GM19240 (cell line): ENCODE measurements at regions not wholly inside any gene's neighbourhood (a gene's known extent, or its start where the extent isn't known, plus 50 kb on each side); places are given as distances from the start of the nearest gene placed in this dataset.

Experiments used
- DNase-seq: peaks from one replicate; pipeline ENCODE4 v3.0.0; 2011; ENCODE audit warnings: low spot score; ENCODE audit not compliant: insufficient read length

DNA sequence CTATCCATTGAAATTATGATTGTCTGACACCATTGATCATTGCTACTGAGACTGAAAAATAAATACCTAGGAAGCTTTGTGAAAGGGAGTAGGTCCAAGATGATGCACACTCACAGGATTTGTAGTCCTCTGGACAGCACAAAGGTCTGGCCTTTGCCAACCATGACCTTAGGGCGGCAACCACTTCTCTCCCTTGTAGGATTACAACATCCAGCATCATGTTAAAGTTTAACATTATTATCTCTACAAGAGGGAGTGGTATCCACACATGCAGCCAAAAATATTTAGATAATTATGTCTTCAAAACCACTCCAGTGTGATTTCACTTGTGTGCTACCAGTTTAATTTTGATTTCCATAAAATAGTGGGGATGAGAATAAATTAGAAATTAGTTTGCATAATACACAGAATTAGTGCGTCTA, 51.1 kb upstream of the NHSL1 start:
- no peak for DNase-seq

DNA sequence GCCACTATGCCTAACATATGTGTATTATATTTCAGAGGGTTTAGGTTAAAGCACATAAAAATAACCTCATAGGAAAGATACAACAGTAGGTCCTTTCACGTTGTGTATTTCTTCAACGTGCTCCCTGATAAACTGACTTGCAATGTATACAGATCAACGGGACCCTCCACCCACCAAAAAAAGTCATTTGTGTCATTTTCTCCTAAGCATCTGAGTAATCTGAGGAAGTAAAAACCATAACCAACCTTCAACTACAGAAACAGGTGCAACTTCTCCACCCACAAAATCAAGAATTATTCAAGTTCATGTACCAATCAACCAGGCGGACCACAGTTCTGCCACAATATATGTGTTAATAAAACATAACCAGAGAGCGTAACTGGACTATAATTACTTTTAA, 54.9 kb upstream of the NHSL1 start:
- DNase-seq, result no peak

DNA sequence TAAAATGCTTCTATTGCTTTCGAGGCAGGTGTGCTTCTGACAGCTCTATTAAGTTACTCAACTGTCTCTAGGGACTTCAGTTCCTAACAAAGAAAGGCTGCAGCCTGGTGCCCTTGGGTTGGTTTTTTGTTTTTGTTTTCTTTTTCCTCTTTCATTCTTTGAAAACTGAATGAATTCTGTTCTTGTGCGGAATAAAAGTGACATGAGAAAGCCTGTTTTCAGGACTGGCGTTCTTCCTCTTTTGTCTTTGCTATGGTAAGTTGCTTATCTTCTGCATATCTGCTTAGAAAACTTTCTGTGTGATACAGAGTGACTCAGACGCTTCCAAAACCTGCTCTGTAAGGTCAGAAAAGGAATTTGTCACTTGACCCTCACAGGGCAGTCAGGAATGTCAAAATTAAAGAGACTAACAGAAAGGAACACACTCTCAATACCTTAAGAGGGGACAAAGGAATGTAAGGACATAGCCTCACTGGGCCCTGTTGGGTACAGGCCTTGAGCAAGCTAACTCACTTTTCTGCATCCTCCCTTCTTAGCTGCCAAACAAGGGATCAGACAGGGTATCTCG, 56.2 kb upstream of the NHSL1 start:
- DNase-seq, result no peak

DNA sequence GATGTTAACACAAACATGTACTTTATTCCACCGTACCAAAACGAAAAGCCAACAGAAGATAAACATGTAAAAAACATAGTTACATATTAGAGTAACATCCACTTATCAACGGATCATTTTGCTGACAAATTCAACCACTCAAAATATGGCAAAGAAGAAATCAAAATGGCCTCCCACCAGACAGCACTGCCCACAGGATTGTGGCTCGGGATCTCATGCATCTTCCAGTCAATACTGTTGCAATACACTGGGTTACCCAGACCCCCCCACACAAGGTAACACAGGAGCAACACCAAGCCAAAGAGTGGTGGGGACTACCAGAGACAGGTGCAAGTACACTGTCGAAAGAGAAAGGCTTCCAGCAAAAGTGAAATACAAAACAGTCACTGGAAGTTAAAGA, 57.9 kb upstream of the NHSL1 start:
- no peak for DNase-seq

DNA sequence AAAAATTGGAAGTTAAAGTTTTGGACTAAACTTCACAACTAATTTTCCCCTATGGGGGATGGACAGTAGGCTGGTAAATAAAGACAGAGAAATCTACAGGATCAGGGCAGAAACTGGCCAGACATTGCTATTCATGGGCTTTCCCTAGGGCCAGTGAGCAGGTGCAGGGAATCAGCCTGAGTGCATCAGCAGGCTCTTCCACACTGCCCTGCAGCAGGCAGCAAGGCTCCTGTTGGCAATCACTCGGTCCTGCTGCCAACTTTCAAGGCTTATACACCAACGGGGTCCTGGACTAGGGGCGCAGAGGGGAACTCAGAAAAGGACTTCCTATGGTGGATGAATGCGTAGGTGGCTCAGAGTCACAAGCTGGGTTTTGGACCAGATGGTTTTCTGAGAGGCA, 59.8 kb upstream of the NHSL1 start:
- no peak for DNase-seq

DNA sequence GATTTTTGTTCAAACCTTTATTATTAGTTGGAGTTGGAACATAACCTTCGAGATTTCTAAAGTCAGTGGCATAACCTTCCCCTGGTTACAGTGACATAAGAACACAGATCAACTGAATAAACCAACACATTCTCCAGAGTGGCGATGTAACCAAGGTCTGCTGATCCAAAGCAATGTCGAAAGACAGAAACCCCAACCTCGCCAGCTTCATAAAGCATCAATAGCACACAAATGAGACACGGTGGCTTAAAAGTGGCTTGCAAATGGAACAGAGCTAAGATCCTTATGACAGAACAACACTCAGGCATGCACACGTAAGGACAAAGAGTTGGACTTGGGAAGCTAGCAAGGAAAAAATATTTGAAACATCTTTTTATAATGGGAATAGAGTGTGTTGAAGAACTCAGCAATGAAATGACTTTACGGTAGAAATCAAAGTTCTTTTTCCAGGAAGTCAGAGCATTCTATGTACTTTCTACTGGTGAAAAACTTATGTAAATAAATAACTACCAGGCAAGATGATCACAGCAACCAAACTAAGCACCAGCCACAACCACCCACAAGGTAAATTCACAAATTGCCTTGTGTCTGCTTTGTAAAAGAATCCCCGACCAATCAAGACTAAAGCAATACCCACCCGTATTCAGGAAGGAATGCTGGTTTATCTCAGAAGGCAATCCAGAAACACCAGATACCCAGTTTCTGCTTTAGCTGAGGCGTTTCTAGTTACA, 61.0 kb upstream of the NHSL1 start:
- no peak for DNase-seq

DNA sequence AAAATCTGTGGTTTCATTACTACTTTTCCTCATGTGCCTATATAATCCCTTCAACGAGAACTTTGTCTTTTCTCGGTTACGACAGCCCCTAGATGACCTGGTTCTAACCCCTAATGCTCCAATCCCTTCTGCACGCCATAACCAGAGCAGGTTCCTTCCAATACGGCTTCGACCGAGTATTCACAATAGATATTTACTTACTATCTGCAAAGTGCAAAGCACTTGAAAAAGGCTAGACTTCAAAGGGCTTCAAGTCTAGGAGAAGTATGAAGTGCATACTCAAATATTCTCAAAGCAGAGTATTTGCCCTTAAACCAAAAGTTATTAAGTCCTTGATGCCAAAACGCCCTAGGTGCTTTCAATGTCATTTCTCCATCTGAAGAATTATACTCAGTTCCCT, 63.4 kb upstream of the NHSL1 start:
- DNase-seq, result no peak

DNA sequence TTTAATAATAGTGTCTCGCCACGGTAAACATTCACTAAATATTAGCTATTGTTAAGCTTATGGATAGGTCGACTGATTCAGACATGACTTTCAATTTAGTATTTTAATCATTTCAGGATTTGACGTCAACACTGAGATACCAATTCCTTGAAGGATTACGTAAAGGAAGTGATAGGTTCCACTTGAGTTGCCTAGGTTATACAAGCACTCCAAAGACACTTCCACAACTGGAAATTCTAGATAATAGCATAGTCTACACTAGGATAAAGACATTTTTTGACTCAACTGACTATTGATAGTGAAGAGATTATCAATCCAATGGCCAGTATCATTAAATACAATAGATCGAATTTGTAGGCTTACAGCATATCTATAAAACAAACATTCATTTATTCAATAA, 63.9 kb upstream of the NHSL1 start:
- no peak for DNase-seq

DNA sequence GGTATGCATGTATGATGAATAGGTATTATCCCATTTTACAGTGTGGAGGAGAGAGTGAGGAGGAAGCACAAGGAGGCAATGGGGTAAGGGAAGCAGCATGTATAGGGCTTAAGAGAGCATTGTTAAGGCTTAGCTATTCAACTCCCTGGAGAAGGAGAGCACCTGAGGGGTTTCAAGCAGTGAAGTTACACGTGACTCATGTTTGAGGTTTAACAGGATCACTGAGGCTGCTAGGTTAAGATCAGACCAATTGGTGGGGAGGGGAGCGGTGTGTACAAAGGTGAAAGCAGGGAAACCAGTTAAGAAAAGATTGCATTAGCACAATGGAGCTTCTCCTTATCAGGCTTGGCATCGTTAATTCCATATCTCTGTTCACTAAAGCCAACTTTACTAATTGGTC, 64.4 kb upstream of the NHSL1 start:
- DNase-seq, result no peak

DNA sequence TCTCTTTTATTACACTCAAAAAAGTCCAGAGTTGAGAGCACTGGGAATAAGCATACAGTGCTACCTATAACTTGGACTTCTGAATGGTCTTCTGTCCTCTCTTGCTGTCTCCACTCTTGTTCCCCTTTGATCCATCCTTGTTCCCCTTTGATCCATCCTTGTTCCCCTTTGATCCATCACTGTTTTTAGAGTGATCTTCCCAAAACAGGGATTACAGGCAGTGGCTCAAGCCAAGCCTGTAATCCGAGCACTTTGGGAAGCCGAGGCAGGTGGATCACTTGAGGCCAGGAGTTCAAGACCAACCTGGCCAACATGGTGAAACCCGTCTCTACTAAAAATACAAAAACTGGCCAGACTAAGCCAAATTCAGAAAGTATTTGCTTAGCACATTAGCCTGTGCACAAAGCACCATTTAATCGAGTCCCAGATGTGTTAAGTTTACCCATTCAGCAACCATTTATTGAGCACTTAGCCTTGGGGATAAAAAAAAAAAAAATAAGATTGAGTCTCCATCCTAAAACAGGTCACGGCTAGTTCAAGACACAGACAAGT, 65.0 kb upstream of the NHSL1 start:
- no peak for DNase-seq

DNA sequence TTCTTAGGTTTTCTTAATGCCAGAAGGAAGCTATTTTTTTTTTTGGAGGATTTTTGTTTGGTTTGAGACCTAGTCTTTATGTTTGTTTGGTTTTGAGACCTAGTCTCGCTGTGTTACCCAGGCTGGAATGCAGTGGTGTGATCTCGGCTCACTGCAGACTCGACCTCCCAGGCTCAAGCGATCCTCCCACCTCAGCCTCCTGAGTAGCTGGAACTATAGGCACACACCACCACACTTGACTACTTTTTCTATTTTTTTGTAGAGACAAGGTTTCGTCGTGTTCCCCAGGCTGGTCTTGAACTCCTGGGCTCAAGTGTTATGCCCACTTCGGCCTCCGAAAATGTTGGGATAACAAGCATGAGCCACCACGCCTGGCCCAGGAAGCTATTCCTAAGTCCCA, 67.8 kb upstream of the NHSL1 start:
- DNase-seq, result no peak

DNA sequence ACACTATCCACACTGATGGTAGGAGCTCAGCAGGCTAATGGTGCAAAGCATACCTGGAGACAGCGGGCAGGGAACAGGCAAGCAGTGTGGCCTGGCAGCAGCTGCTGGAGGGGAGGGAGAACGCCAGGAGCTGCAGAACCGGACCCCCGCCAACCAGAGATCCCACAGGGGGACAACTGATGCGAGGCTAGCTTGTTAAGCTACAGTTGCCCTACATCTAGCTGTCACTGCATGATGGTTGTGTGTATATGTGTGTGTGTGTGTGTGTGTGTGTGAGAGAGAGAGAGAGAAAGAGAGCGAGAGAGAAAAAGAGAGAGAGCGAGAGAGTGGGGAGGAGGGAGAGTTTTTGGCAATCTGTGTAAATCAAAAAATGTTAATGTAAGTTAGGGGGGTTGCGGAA, 69.7 kb upstream of the NHSL1 start:
- no peak for DNase-seq

DNA sequence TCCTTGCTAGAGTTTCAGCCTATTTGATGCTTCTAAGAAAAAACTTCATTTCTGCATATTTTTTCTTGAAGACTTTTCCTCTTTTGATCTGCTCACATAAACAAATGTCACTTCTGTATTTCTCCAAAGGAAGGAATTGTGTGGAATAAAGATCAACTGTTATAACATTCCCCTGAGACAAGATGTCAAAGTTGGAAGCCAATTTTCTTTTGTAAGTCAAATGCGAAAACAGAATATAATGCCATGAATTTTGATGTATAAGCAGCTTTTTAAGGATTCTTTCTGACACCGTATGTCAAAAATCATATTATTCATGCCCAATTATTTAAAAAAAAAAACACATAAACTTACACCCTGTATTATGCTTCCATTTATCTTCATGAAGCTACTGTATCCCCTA, 70.3 kb upstream of the NHSL1 start:
- DNase-seq, result no peak

DNA sequence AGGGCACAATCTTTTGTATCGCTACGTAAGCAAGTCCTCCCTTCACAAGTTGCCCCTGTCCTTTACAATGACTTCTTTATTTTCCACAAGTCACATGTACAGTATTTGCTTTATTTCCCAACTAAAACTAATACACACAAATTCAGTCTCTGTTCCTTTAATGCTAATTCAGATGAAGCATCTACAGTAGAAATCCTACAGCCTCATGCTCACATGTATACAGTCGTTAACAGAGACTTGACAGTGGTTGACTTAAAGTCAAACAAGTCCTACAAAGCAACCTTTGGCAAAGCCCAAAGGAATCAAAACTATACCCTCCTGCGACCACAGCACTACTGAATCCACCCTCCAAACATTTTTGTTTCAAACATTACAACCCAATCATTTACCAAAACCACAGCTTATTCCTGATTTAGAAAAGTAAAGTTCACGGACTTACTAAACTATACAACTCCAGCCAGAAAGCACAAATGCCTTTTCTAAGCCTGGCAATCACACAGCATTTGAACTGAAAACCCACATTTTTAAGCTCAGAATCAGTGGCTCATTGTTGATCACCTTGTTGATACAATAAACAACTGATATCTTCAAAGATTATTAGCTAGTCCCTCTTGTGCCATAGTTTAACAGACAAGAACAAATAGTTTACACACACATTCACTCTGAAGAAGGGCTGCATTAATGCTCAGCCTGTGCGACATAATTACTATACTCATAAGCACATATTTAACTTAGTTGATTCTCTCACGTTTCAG, 70.9 kb upstream of the NHSL1 start:
- no peak for DNase-seq

DNA sequence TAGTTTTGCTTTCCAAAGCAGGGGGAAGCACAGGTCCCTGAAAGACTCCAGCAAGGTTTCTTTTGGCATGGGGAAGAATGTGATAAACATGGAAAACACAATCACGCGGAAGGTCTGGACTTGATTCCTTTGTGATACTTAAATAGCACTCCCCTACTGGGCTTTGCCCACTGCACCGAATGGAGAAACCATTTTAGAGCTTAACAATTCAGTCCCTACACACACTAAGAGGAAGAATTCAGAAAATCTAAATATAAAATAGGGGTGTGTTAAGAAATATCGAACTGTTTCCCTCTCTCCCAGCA, 71.4 kb upstream of the NHSL1 start:
- no peak for DNase-seq

DNA sequence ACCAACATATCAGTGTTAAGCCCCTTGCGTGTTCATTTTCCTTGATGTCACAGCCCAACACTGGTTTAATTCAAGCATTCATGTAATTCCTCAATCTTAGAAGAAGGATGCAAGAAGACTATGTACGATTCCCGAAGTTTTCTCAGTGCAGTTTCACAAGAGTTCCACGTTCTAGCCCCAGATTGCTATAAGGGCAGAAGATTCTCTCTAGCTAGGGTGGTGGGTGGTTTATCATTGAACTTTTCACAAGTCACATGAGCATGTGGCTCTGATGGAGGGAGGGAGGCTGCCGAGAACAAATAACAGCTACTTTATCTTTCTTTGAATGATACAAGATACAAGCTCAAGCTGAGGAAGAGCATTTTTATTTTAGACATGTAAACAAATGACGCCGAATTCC, 71.9 kb upstream of the NHSL1 start:
- DNase-seq, result no peak

DNA sequence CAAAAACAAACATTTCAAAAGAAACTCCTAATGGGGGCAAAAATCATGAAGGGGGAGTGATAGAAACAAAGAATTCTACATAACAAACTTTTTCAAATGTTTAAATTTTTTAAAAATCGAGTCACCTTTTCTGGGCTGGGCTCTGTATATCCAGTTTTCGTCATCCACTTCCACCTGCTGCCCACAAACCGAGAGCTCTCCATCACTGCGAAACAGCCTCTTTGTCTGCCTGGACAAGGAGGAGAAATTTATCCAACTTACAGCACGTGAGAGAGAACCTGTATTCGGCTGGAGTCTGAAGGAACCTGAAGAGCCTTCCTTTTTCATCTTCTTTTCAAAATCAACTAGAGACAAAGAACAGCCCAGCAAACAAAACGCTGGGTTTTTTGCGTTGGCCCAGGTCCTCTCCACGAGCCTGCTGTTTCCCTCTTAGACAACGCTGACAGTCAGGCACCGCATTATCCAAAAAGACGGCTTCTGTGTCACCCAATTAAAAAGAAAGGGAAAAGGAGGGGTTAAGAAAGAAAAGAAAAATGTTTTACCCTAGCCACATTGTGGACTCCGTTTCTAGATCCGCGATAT, 72.4 kb upstream of the NHSL1 start:
- DNase-seq, result no peak

DNA sequence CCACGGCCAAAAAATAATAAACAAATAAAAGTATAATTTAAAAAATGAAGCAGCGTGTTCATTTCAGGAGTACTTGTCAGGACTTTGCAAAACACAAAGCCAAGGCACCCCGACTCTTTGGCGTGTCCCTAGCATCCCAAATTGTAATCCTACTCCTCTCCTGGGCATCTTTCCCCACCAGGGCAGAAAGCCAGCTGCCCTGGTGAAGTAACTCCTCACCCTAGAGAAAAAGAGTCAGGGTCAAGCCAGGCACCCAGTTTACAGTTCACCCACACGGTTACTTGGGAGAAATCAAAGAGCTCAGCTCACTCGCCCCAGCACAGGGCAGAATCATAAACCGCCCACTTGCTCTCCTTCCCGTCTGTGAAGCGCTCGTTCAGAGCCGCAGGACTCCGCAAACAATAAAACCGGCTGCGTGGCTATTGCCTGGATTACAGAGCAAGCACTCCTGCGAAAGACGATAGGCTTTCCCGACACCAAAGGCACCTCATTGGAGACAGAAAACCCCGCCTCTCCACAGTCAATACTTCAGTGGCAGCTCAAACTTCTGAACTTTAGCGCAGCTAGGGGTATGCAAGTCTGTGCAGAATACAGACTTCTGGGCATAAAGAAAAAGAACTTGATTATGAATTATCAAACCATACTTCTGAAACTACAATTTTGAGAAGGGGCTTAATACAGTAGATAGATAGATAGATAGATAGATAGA, 73.0 kb upstream of the NHSL1 start:
- no peak for DNase-seq

DNA sequence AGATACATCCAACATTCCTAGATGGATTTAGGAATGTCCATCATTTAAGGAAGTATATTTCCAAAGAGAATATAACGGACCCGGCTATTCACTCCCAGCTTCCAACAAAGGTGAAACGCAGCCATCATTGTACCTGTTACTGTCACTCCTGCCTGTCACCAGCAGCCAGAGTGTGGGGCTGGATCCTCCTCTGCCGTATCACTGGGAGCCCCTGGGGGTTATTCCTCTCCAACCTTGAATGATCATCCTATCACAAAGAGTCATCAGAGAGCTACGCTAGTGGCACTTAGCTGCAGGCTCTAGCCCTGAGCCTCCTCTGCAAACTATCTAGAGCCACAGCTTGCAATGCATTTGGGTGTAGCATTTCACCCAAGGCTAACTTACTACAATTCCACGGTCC, 73.6 kb upstream of the NHSL1 start:
- no peak for DNase-seq

DNA sequence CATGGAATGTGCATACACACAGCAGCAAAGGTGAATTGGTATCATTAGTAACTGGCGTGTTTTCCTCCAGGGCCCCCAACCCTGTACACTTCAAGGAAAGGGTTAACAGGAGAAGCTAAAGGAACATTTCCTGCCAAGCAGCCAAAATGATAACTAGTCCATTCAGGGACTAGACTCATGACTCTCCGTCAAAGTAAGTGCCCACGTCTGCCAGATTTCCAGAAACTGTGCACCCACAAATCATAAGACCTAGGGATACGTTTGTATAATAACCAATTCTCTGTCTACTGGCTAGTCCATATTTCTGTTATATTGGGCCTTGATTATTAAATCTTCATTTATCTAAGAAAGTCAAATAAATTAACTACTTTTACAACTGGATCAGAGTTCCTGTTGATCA, 76.0 kb upstream of the NHSL1 start:
- DNase-seq, result no peak

DNA sequence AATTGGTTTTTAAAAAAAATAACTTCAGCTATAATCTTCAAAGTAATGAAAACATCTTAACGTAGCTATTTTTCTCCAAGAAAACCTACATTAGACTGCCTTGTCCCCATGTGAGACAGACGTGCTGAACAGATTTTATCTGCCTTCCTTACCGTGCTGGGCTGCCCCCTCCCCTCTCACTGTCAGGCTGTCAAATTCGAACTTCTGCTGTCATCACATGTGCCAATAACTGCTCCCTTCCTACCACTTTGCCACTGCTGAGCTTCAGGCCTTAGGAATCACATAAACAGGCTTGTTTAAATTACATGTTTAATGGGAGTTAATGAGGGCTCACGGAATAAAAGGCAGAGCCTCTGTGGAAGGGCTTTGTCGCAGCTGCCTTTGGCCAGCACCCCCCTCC, 77.0 kb upstream of the NHSL1 start:
- DNase-seq, result no peak
